Stomach (tissue), 4 donors: ENCODE measurements at regions not wholly inside any gene's neighbourhood (a gene's known extent, or its start where the extent isn't known, plus 50 kb on each side); places are given as distances from the start of the nearest gene placed in this dataset.

ENCODE experiments used
- CTCF ChIP-seq, 7 experiments: fragments of 450-650 bp in 4 of 7; fragments of 200-600 bp in 3 of 7; sonication (generic) in 3 of 7; IDR thresholded peaks; one replicate each; pipeline ENCODE4 v1.5.1; 2016 to 2019; ENCODE audit warnings: antibody characterized with exemption in 7 of 7, control low read depth in 2 of 7, mild to moderate bottlenecking in 1 of 7
- EP300 ChIP-seq: sonication (generic); formaldehyde crosslinking; IDR thresholded peaks from one replicate; pipeline ENCODE4 v1.6.1; 2017; ENCODE audit warnings: antibody characterized with exemption
- POLR2A ChIP-seq, 4 donors: fragments of 450-650 bp; IDR thresholded peaks; one replicate each; pipeline ENCODE4 v1.6.1; 2016; ENCODE audit warnings: antibody characterized with exemption in 4 of 4, control low read depth in 2 of 4, mild to moderate bottlenecking in 1 of 4, moderate library complexity in 1 of 4
- POLR2AphosphoS5 ChIP-seq, 3 donors: sonication (generic); formaldehyde crosslinking; IDR thresholded peaks; one replicate each; pipeline ENCODE4 v1.6.1; 2016; ENCODE audit warnings: antibody characterized with exemption in 3 of 3

- no peak for TF ChIP-seq EP300
- no peak for TF ChIP-seq CTCF (IDR thresholded peaks at IDR 0.05)
- no peak for TF ChIP-seq POLR2A (IDR thresholded peaks at IDR 0.05)
- TF ChIP-seq POLR2AphosphoS5 (IDR thresholded peaks at IDR 0.05): no peak
Observed at GRCh38 chr10:55782181-55782580, 578.9 kb downstream of the ZWINT start.
